ENCODE measurements at regions not wholly inside any gene's neighbourhood (a gene's known extent, or its start where the extent isn't known, plus 50 kb on each side); places are given as distances from the start of the nearest gene placed in this dataset.

DNA sequence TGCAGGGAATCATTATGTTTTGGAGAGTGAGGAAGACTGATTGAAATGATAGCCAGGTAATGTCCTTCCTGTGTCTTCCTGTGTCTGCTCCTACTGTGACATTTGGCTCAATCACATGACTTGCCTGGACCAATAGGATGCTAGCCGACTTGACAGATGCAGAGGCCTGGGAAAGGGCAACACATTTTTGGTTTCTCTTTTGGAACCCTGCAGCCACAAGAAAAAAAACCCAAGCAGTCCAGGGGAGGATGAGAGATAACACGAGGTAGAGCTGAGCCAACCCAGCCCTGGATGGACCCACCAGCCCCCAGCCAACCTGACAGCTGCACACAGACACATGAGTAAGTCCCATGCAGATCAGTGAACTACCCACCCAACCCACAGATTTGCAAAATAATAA is 256.1 kb upstream of the SMARCA2 start:
- no peak overlapping the region for H3K4me3 ChIP-seq (ENCODE audit: low read depth in 1 of 2, low read length in 2 of 2)
- no peaks in the 10 kb centered on the region for H3K36me3 ChIP-seq (ENCODE audit: insufficient read depth, low read length)
- H3K27ac ChIP-seq (ENCODE audit: low read length), result no peak overlapping the region
- H3K79me2 ChIP-seq (ENCODE audit: insufficient read depth, low read length), result no peaks in the 10 kb centered on the region
- no peaks in the 10 kb centered on the region for H3K4me1 ChIP-seq (ENCODE audit: insufficient read depth, low read length)
- H4K20me1 ChIP-seq (ENCODE audit: insufficient read depth, low read length), result no peaks in the 10 kb centered on the region
- no peak overlapping the region for H2AFZ ChIP-seq (ENCODE audit: low read depth, low read length)
- H3K9me3 ChIP-seq (ENCODE audit: insufficient read depth, low read length, severe bottlenecking), result no peaks in the 10 kb centered on the region
- H3K4me2 ChIP-seq (ENCODE audit: insufficient read depth, low read length), result no peak overlapping the region
- ATAC-seq (ENCODE audit: insufficient read depth, low read depth), result peak; percentile 50
- no peak for TF ChIP-seq EZH2 (IDR thresholded peaks at IDR 0.05; ENCODE audit: borderline replicate concordance, low read depth, low read length, severe bottlenecking)
- TF ChIP-seq, protein P1, sequence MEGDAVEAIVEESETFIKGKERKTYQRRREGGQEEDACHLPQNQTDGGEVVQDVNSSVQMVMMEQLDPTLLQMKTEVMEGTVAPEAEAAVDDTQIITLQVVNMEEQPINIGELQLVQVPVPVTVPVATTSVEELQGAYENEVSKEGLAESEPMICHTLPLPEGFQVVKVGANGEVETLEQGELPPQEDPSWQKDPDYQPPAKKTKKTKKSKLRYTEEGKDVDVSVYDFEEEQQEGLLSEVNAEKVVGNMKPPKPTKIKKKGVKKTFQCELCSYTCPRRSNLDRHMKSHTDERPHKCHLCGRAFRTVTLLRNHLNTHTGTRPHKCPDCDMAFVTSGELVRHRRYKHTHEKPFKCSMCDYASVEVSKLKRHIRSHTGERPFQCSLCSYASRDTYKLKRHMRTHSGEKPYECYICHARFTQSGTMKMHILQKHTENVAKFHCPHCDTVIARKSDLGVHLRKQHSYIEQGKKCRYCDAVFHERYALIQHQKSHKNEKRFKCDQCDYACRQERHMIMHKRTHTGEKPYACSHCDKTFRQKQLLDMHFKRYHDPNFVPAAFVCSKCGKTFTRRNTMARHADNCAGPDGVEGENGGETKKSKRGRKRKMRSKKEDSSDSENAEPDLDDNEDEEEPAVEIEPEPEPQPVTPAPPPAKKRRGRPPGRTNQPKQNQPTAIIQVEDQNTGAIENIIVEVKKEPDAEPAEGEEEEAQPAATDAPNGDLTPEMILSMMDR (IDR thresholded peaks at IDR 0.05; ENCODE audit: borderline replicate concordance, extremely low read depth, low read length, poor library complexity, severe bottlenecking), result no peak
- H3K9ac ChIP-seq (ENCODE audit: low read depth, low read length), result no peak overlapping the region
- DNase-seq, result peak; percentile 35
- H3K27me3 ChIP-seq (ENCODE audit: insufficient read depth, low read length, poor library complexity), result no peaks in the 10 kb centered on the region

DNA sequence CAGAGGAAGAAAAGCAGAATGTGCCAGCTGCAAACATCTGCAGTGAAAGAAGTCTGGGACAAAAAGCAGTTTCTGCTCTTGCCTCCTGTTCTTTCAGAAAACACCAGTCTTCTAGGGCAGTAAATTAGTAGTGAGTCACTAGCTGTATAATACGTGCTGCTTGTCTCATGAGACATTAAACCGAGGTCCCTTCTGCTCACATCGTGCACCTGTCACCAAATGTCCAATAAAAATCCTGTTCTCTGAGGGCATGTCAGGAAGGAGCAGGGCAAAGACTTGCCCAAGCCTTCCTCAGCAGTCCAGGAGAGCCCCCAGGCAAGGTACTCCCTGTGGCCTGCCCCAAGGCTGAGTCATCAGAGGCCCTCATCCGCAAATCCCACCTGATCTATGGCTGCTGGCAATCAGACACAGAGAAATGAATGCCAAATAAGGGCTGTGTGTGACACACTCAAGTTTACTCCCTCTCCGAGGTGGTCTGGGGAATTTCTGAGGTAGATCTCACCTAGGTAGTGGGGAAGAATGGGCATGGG is 255.3 kb upstream of the SMARCA2 start:
- no peaks in the 10 kb centered on the region for H3K36me3 ChIP-seq (ENCODE audit: insufficient read depth, low read length)
- no peak overlapping the region for H3K4me2 ChIP-seq (ENCODE audit: insufficient read depth, low read length)
- no peak for DNase-seq
- ATAC-seq (ENCODE audit: insufficient read depth, low read depth), result no peak
- no peaks in the 10 kb centered on the region for H3K27me3 ChIP-seq (ENCODE audit: insufficient read depth, low read length, poor library complexity)
- no peak overlapping the region for H3K27ac ChIP-seq (ENCODE audit: low read length)
- H3K9ac ChIP-seq (ENCODE audit: low read depth, low read length), result no peak overlapping the region
- H3K79me2 ChIP-seq (ENCODE audit: insufficient read depth, low read length), result no peaks in the 10 kb centered on the region
- H3K4me3 ChIP-seq (ENCODE audit: low read depth in 1 of 2, low read length in 2 of 2), result no peak overlapping the region
- H3K9me3 ChIP-seq (ENCODE audit: insufficient read depth, low read length, severe bottlenecking), result no peaks in the 10 kb centered on the region
- no peaks in the 10 kb centered on the region for H3K4me1 ChIP-seq (ENCODE audit: insufficient read depth, low read length)
- H4K20me1 ChIP-seq (ENCODE audit: insufficient read depth, low read length), result no peaks in the 10 kb centered on the region
- TF ChIP-seq, protein P1 (IDR thresholded peaks at IDR 0.05; ENCODE audit: borderline replicate concordance, extremely low read depth, low read length, poor library complexity, severe bottlenecking), result no peak
- TF ChIP-seq EZH2 (IDR thresholded peaks at IDR 0.05; ENCODE audit: borderline replicate concordance, low read depth, low read length, severe bottlenecking), result no peak
- no peak overlapping the region for H2AFZ ChIP-seq (ENCODE audit: low read depth, low read length)

DNA sequence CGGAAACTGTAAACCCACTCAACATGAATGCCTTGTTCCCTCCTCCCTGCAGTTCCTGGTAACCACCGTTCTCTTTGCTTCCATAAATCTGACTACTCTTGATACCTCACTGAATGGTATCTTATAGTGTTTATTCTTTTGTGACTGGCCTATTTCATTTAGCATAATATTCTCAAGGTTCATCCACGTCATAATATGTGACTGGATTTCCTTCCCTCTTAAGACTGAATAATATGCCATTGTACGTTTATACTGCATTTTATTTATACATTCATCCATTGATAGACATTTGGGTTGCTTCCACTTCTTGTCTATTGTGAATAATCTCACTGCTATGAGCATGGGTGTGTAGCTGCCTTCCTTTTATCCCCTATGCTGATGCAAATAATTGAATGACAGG is 253.3 kb upstream of the SMARCA2 start:
- TF ChIP-seq, protein P1 (IDR thresholded peaks at IDR 0.05; ENCODE audit: borderline replicate concordance, extremely low read depth, low read length, poor library complexity, severe bottlenecking), result no peak
- TF ChIP-seq EZH2 (IDR thresholded peaks at IDR 0.05; ENCODE audit: borderline replicate concordance, low read depth, low read length, severe bottlenecking), result no peak
- Histone ChIP-seq H4K20me1 (ENCODE audit: insufficient read depth, low read length) (no peaks in the 10 kb centered on the region), H3K36me3 (ENCODE audit: insufficient read depth, low read length) (no peaks in the 10 kb centered on the region), H3K27me3 (ENCODE audit: insufficient read depth, low read length, poor library complexity) (no peaks in the 10 kb centered on the region), H3K9me3 (ENCODE audit: insufficient read depth, low read length, severe bottlenecking) (no peaks in the 10 kb centered on the region), H3K79me2 (ENCODE audit: insufficient read depth, low read length) (no peaks in the 10 kb centered on the region), H3K4me3 (ENCODE audit: low read depth in 1 of 2, low read length in 2 of 2) (no peak overlapping the region), H3K27ac (ENCODE audit: low read length) (no peak overlapping the region), H3K9ac (ENCODE audit: low read depth, low read length) (no peak overlapping the region), H2AFZ (ENCODE audit: low read depth, low read length) (no peak overlapping the region), H3K4me2 (ENCODE audit: insufficient read depth, low read length) (no peak overlapping the region), H3K4me1 (ENCODE audit: insufficient read depth, low read length) (no peaks in the 10 kb centered on the region)
- ATAC-seq (ENCODE audit: insufficient read depth, low read depth) (no peak), DNase-seq (no peak)

DNA sequence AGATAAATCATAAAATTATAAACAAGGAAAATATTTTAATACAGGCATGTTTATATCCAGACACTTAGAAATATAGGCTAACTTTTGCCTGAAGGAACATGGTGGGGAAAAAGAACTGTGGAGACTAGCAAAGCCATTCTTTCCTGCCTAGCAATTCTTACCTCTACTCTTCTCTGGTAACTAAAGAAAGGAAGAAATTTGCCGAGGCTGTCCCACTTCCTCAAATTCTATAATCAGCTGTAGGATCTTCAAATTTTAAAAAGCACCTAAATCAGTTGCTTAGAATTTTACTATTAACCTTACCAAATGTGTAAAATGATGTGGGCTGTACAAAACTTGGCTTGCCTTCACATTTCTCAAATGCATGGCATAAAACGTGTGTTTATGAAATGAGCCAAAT is 249.1 kb upstream of the SMARCA2 start:
- H3K27ac ChIP-seq (ENCODE audit: low read length), result no peak overlapping the region
- no peak overlapping the region for H2AFZ ChIP-seq (ENCODE audit: low read depth, low read length)
- no peaks in the 10 kb centered on the region for H3K27me3 ChIP-seq (ENCODE audit: insufficient read depth, low read length, poor library complexity)
- DNase-seq (no peak), ATAC-seq (ENCODE audit: insufficient read depth, low read depth) (no peak)
- H3K4me2 ChIP-seq (ENCODE audit: insufficient read depth, low read length), result no peak overlapping the region
- no peaks in the 10 kb centered on the region for H3K4me1 ChIP-seq (ENCODE audit: insufficient read depth, low read length)
- no peaks in the 10 kb centered on the region for H4K20me1 ChIP-seq (ENCODE audit: insufficient read depth, low read length)
- TF ChIP-seq, protein P1 (IDR thresholded peaks at IDR 0.05; ENCODE audit: borderline replicate concordance, extremely low read depth, low read length, poor library complexity, severe bottlenecking), result no peak
- no peak for TF ChIP-seq EZH2 (IDR thresholded peaks at IDR 0.05; ENCODE audit: borderline replicate concordance, low read depth, low read length, severe bottlenecking)
- no peaks in the 10 kb centered on the region for H3K79me2 ChIP-seq (ENCODE audit: insufficient read depth, low read length)
- H3K36me3 ChIP-seq (ENCODE audit: insufficient read depth, low read length), result no peaks in the 10 kb centered on the region
- H3K9me3 ChIP-seq (ENCODE audit: insufficient read depth, low read length, severe bottlenecking), result no peaks in the 10 kb centered on the region
- H3K4me3 ChIP-seq (ENCODE audit: low read depth in 1 of 2, low read length in 2 of 2), result no peak overlapping the region
- no peak overlapping the region for H3K9ac ChIP-seq (ENCODE audit: low read depth, low read length)

Measured in DND-41 (cell line).